Vagina (tissue), 2 donors: ENCODE measurements at regions not wholly inside any gene's neighbourhood (a gene's known extent, or its start where the extent isn't known, plus 50 kb on each side); places are given as distances from the start of the nearest gene placed in this dataset.

Experiments used
- CTCF ChIP-seq, 3 experiments: fragments of 450-650 bp in 2 of 3; fragments of 200-600 bp in 1 of 3; sonication (generic) in 1 of 3; IDR thresholded peaks; one replicate each; pipeline ENCODE4 v1.5.1; 2017 to 2019; ENCODE audit warnings: antibody characterized with exemption in 3 of 3, mild to moderate bottlenecking in 2 of 3, moderate library complexity in 2 of 3
- POLR2A ChIP-seq, 2 donors: fragments of 450-650 bp; IDR thresholded peaks; one replicate each; pipeline ENCODE4 v1.6.1; 2017; ENCODE audit warnings: antibody characterized with exemption in 2 of 2, mild to moderate bottlenecking in 2 of 2, moderate library complexity in 2 of 2
- POLR2AphosphoS5 ChIP-seq, 2 donors: sonication (generic); formaldehyde crosslinking; IDR thresholded peaks; one replicate each; pipeline ENCODE4 v1.9.0; 2017; ENCODE audit warnings: antibody characterized with exemption in 2 of 2, mild to moderate bottlenecking in 2 of 2, low read depth in 1 of 2; ENCODE audit not compliant: insufficient read depth in 1 of 2

GRCh38 chr10:78925275-78925674, 143.5 kb upstream of the ZMIZ1 start:
- no peak for TF ChIP-seq CTCF (IDR thresholded peaks at IDR 0.05)
- TF ChIP-seq POLR2AphosphoS5 (IDR thresholded peaks at IDR 0.05; ENCODE audit: insufficient read depth in 1 of 2, low read depth in 1 of 2): no peak
- TF ChIP-seq POLR2A (IDR thresholded peaks at IDR 0.05): no peak
